BLaER1 (cell line): ENCODE measurements at regions not wholly inside any gene's neighbourhood (a gene's known extent, or its start where the extent isn't known, plus 50 kb on each side); places are given as distances from the start of the nearest gene placed in this dataset.

Experiments used
- H3K27ac ChIP-seq: shearing (Covaris generic); formaldehyde crosslinking; 2 replicates; pipeline ENCODE4 v1.8.1; 2022
- H3K27me3 ChIP-seq: shearing (Covaris generic); formaldehyde crosslinking; 2 replicates; pipeline ENCODE4 v1.8.1; 2022
- H3K36me3 ChIP-seq: shearing (Covaris generic); formaldehyde crosslinking; 2 replicates; pipeline ENCODE4 v1.8.1; 2022
- H3K4me1 ChIP-seq: shearing (Covaris generic); formaldehyde crosslinking; 2 replicates; pipeline ENCODE4 v1.8.1; 2022
- H3K4me2 ChIP-seq: shearing (Covaris generic); formaldehyde crosslinking; 2 replicates; pipeline ENCODE4 v1.8.1; 2022
- H3K4me3 ChIP-seq: shearing (Covaris generic); formaldehyde crosslinking; 2 replicates; pipeline ENCODE4 v1.8.1; 2022
- H3K9ac ChIP-seq: shearing (Covaris generic); formaldehyde crosslinking; 2 replicates; pipeline ENCODE4 v1.8.1; 2022
- H3K9me3 ChIP-seq: shearing (Covaris generic); formaldehyde crosslinking; 2 replicates; pipeline ENCODE4 v1.8.1; 2022
- H4K20me1 ChIP-seq: shearing (Covaris generic); formaldehyde crosslinking; 2 replicates; pipeline ENCODE4 v1.8.1; 2022
- Cebpa-rat ChIP-seq: shearing (Covaris generic); IDR thresholded peaks from 2 replicates; pipeline ENCODE4 v1.8.1; 2022

DNA sequence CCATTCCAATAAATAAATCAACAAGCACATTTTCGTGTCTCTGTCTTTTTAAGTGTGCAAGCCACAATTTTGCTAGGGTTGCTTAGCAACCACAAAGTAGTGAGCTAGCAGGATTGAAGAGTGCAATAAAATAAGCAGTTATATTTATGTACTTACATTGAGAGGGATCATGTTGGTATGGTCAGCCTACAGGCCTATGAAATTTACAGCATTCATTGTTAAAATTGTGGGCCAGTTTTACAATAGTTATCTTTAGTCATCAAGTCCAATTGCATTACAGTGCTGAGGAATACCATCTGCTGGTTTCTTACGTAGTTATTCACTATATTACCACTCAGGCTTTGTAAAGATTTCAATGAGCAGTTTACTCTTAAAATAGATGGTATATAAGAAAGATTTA is 192.5 kb upstream of the POT1 start:
- Histone ChIP-seq H3K4me2 (no peak overlapping the region), H3K27me3 (no peaks in the 10 kb centered on the region)

GRCh38 chr7:125119559-125120115 is 190.0 kb upstream of the POT1 start:
- no peak for TF ChIP-seq Cebpa-rat
- Histone ChIP-seq H3K9ac (no peak overlapping the region), H3K36me3 (no peaks in the 10 kb centered on the region), H3K27ac (no peak overlapping the region), H3K4me1 (no peaks in the 10 kb centered on the region), H4K20me1 (no peaks in the 10 kb centered on the region), H3K4me3 (no peak overlapping the region), H3K9me3 (no peaks in the 10 kb centered on the region), H3K27me3 (no peaks in the 10 kb centered on the region), H3K4me2 (no peak overlapping the region)

More for the DNA sequence above, 192.5 kb upstream of the POT1 start:
- no peak overlapping the region for H3K4me3 ChIP-seq
- no peaks in the 10 kb centered on the region for H4K20me1 ChIP-seq
- H3K9me3 ChIP-seq, result no peaks in the 10 kb centered on the region
- no peak for TF ChIP-seq Cebpa-rat
- no peaks in the 10 kb centered on the region for H3K36me3 ChIP-seq
- no peak overlapping the region for H3K9ac ChIP-seq
- no peak overlapping the region for H3K27ac ChIP-seq
- H3K4me1 ChIP-seq, result no peaks in the 10 kb centered on the region

- TF ChIP-seq Cebpa-rat, result no peak
- no peaks in the 10 kb centered on the region for H3K9me3 ChIP-seq
- no peak overlapping the region for H3K4me3 ChIP-seq
- H3K4me1 ChIP-seq, result no peaks in the 10 kb centered on the region
- H3K27ac ChIP-seq, result no peak overlapping the region
- no peaks in the 10 kb centered on the region for H4K20me1 ChIP-seq
- H3K27me3 ChIP-seq, result no peaks in the 10 kb centered on the region
- H3K9ac ChIP-seq, result no peak overlapping the region
- no peaks in the 10 kb centered on the region for H3K36me3 ChIP-seq
- H3K4me2 ChIP-seq, result no peak overlapping the region
Measured at GRCh38 chr7:125118444-125118843, 188.8 kb upstream of the POT1 start.

GRCh38 chr7:125112850-125113249 is 183.2 kb upstream of the POT1 start:
- Histone ChIP-seq H3K36me3 (no peaks in the 10 kb centered on the region), H4K20me1 (no peaks in the 10 kb centered on the region), H3K4me3 (no peak overlapping the region), H3K9ac (no peak overlapping the region), H3K27ac (no peak overlapping the region), H3K4me2 (no peak overlapping the region), H3K27me3 (no peaks in the 10 kb centered on the region), H3K4me1 (no peaks in the 10 kb centered on the region), H3K9me3 (peaks cover 5% of the 10 kb centered on the region; the same call in 1 of the 2 replicates)
- TF ChIP-seq Cebpa-rat, result no peak

DNA sequence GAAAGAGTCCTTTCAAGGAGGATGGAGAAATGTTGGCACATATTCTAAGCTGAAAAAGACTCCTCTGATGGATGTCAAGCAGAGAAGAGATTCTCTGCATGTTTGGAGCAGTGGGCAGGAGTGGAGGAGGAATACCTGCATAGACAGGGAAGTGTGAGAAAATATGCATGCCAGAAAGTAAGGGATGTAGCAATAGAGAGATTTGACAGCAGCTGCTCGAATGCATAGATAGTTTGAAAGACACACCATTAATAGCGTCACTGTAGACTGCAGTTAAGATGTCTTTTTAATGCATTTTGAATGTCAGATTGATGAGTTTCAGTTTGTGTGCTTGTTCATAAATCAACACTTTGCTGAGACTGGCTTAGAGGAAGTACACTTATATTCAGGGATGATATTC is 169.9 kb upstream of the POT1 start:
- H3K9me3 ChIP-seq, result no peaks in the 10 kb centered on the region
- H3K27me3 ChIP-seq, result no peaks in the 10 kb centered on the region
- no peak overlapping the region for H3K27ac ChIP-seq
- no peaks in the 10 kb centered on the region for H4K20me1 ChIP-seq
- H3K36me3 ChIP-seq, result no peaks in the 10 kb centered on the region
- no peak overlapping the region for H3K4me3 ChIP-seq
- no peak for TF ChIP-seq Cebpa-rat
- H3K4me2 ChIP-seq, result no peak overlapping the region
- H3K9ac ChIP-seq, result no peak overlapping the region
- no peaks in the 10 kb centered on the region for H3K4me1 ChIP-seq

DNA sequence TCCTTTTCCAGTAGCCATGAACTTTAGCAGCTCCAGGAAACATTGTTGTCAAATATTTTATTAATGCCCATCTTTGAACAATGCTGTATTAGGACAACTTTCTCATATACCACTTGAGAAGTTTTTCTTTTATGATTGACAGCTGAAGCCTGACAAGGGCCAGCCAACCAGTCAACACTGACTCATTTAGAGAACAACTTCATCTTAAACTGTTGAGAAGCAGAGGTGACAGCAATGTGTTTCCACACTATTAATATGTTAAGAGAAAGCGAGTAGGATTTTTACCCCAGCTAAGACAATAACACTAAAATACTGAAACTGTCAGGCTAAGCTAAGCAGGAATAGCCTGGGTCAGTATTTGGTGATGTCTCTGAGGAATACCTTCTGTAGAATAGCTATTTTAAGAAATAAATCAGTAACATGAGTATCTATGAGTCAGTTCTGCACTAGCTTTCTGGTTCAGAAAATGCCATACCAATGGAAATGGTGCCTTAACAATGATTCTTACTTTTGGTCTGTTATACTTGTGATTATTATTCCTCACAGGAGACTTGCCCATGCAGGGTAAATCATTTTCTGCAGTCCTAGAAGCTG is 168.8 kb upstream of the POT1 start:
- no peaks in the 10 kb centered on the region for H3K36me3 ChIP-seq
- no peak overlapping the region for H3K27ac ChIP-seq
- H3K27me3 ChIP-seq, result no peaks in the 10 kb centered on the region
- no peak overlapping the region for H3K9ac ChIP-seq
- TF ChIP-seq Cebpa-rat, result no peak
- H3K4me1 ChIP-seq, result no peaks in the 10 kb centered on the region
- H3K9me3 ChIP-seq, result no peaks in the 10 kb centered on the region
- H4K20me1 ChIP-seq, result no peaks in the 10 kb centered on the region
- H3K4me3 ChIP-seq, result no peak overlapping the region
- no peak overlapping the region for H3K4me2 ChIP-seq

- Histone ChIP-seq H3K27ac (no peak overlapping the region), H3K4me2 (no peak overlapping the region), H3K4me3 (no peak overlapping the region), H3K4me1 (no peaks in the 10 kb centered on the region), H4K20me1 (no peaks in the 10 kb centered on the region), H3K36me3 (no peaks in the 10 kb centered on the region), H3K27me3 (no peaks in the 10 kb centered on the region), H3K9me3 (no peaks in the 10 kb centered on the region), H3K9ac (no peak overlapping the region)
- TF ChIP-seq Cebpa-rat, result no peak
Measured at GRCh38 chr7:125090596-125090995, 161.0 kb upstream of the POT1 start.

DNA sequence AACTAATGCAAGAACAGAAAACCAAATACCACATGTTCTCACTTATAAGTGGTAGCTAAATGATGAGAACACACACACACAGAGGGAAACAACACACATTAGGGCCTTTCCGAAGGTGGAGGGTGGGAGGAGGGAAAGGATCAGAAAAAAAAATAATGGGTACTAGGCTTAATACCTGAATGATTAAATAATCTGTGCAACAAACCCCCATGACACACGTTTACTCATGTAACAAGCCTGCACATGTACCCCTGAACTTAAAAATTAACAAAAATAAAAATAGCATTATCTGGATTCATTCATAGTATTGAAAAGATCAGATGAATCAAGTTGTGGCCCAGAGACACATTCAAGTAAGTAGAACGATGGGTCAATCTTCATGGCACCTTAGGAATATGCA is 159.5 kb upstream of the POT1 start:
- TF ChIP-seq Cebpa-rat, result no peak
- Histone ChIP-seq H4K20me1 (no peaks in the 10 kb centered on the region), H3K4me3 (no peak overlapping the region), H3K27ac (no peak overlapping the region), H3K36me3 (no peaks in the 10 kb centered on the region), H3K4me2 (no peak overlapping the region), H3K4me1 (no peaks in the 10 kb centered on the region), H3K9me3 (no peaks in the 10 kb centered on the region), H3K27me3 (no peaks in the 10 kb centered on the region), H3K9ac (no peak overlapping the region)

- Histone ChIP-seq H3K4me1 (no peaks in the 10 kb centered on the region), H3K9me3 (no peaks in the 10 kb centered on the region), H3K4me2 (no peak overlapping the region), H4K20me1 (no peaks in the 10 kb centered on the region), H3K36me3 (no peaks in the 10 kb centered on the region), H3K27ac (no peak overlapping the region), H3K27me3 (no peaks in the 10 kb centered on the region), H3K9ac (no peak overlapping the region), H3K4me3 (no peak overlapping the region)
- no peak for TF ChIP-seq Cebpa-rat
Measured at GRCh38 chr7:125088555-125088954, 158.9 kb upstream of the POT1 start.

DNA sequence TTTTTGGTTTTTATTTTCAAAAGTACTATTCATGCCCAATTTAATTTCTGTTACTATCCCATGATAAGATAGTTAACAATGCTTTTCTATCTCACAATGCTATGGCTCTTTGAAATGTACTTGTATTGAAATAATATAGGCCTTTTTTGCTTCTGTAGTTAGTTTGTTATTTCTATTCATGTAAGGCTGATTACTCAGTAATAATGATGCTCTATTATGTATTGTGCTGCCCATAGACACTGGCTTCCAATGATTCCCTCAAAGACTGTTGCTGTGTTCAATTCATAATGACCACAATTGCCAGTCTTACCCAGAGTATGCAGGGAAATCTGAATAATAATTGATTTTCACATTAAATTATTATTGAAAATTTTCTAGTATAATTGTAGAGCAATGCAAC is 155.5 kb upstream of the POT1 start:
- Histone ChIP-seq H3K27ac (no peak overlapping the region), H3K4me3 (no peak overlapping the region), H3K9me3 (no peaks in the 10 kb centered on the region), H3K4me1 (no peaks in the 10 kb centered on the region), H3K36me3 (no peaks in the 10 kb centered on the region), H3K27me3 (no peaks in the 10 kb centered on the region), H3K9ac (no peak overlapping the region), H3K4me2 (no peak overlapping the region), H4K20me1 (no peaks in the 10 kb centered on the region)
- TF ChIP-seq Cebpa-rat, result no peak

DNA sequence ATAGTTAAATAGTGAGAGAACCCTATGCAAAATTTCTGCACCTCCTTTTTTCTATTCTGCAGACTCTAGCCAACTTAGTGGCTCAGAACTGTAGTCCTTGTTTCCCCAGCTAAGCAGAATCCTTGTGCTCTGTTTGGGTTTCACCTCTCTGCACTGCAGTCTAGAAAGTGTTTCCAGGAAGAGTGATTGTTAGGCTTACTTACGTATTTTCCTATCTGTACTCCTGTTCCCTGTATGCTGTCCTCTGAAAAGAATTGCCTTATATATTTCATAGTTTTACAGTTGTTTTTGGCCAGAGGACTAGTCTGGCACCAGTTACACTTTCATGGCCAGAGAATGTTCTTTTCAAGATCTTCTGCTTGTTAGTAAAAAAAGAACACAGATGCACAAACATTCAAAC is 154.6 kb upstream of the POT1 start:
- Histone ChIP-seq H3K4me1 (no peaks in the 10 kb centered on the region), H3K27me3 (no peaks in the 10 kb centered on the region), H3K27ac (no peak overlapping the region), H3K4me2 (no peak overlapping the region), H3K4me3 (no peak overlapping the region), H3K9ac (no peak overlapping the region), H3K36me3 (no peaks in the 10 kb centered on the region), H4K20me1 (no peaks in the 10 kb centered on the region), H3K9me3 (no peaks in the 10 kb centered on the region)
- TF ChIP-seq Cebpa-rat, result no peak
